K562 (cell line): ENCODE measurements at regions not wholly inside any gene's neighbourhood (a gene's known extent, or its start where the extent isn't known, plus 50 kb on each side); places are given as distances from the start of the nearest gene placed in this dataset.

Source experiments
- DEAF1 ChIP-seq: fragments of 450-650 bp; formaldehyde crosslinking; IDR thresholded peaks from 2 replicates; pipeline ENCODE4 v1.4.0; 2020; ENCODE audit warnings: mild to moderate bottlenecking, moderate library complexity
- NR2C2 ChIP-seq, 2 experiments: fragments of 200-800 bp in 1 of 2; sonication (Bioruptor generic) in 1 of 2; sonication (generic) in 1 of 2; formaldehyde crosslinking in 1 of 2; IDR thresholded peaks; 2 replicates each; pipeline versions ENCODE4 v1.6.1 to v1.8.0; 2016 to 2022; ENCODE audit warnings: mild to moderate bottlenecking in 1 of 2, missing compliant biosample characterization in 1 of 2, missing genetic modification characterization in 1 of 2, missing genetic modification reagents in 1 of 2
- NRF1 ChIP-seq, 2 experiments: fragments of 450-650 bp; IDR thresholded peaks in 1 of 2; conservative IDR thresholded peaks in 1 of 2; 2 replicates each; pipeline ENCODE4 v1.6.1; 2014; ENCODE audit warnings: mild to moderate bottlenecking in 2 of 2
- POLR2AphosphoS5 ChIP-seq: IDR thresholded peaks from 2 replicates; pipeline ENCODE4 v1.6.1; 2011; ENCODE audit warnings: mild to moderate bottlenecking, low read depth, low read length, moderate library complexity; ENCODE audit not compliant: control insufficient read depth, insufficient read depth
- POU5F1 ChIP-seq: fragments of 150-350 bp; IDR thresholded peaks from 2 replicates; pipeline ENCODE4 v1.6.1; 2014; ENCODE audit warnings: borderline replicate concordance, low read length, low read depth, mild to moderate bottlenecking; ENCODE audit not compliant: partially characterized antibody
- RCOR1 ChIP-seq, 2 experiments: IDR thresholded peaks; 2 replicates each; pipeline ENCODE4 v1.6.1; 2012; ENCODE audit warnings: low read depth in 2 of 2, low read length in 2 of 2, borderline replicate concordance in 1 of 2, improper control_type of control experiment in 1 of 2
- SAP30 ChIP-seq: fragments of 200-600 bp; sonication (generic); IDR thresholded peaks from 2 replicates; pipeline ENCODE4 v1.6.1; 2012; ENCODE audit warnings: borderline replicate concordance, low read depth, mild to moderate bottlenecking, moderate library complexity, low read length, control low read depth, inconsistent platforms; ENCODE audit not compliant: insufficient read depth, poor library complexity, severe bottlenecking
- TAF1 ChIP-seq: IDR thresholded peaks from 2 replicates; pipeline ENCODE4 v1.6.1; 2011; ENCODE audit warnings: mild to moderate bottlenecking, low read length, moderate library complexity; ENCODE audit not compliant: insufficient read depth, control insufficient read depth, severe bottlenecking; ENCODE audit errors: extremely low read depth
- ZNF212 ChIP-seq: fragments of 450-650 bp; formaldehyde crosslinking; IDR thresholded peaks from 2 replicates; pipeline ENCODE4 v1.4.0; 2020; ENCODE audit warnings: mild to moderate bottlenecking
- ZNF431 ChIP-seq: sonication (generic); formaldehyde crosslinking; IDR thresholded peaks from 2 replicates; pipeline ENCODE4 v1.8.0; 2022; ENCODE audit warnings: mild to moderate bottlenecking, missing genetic modification reagents
- TF ChIP-seq, protein P1 (sequence below): fragments of 250-450 bp; sonication (Bioruptor Pico); IDR thresholded peaks from 2 replicates; pipeline ENCODE4 v1.5.0; 2021; ENCODE audit warnings: mild to moderate bottlenecking, borderline replicate concordance
- TF ChIP-seq, protein P2 (sequence below): sonication (generic); formaldehyde crosslinking; IDR thresholded peaks from 2 replicates; pipeline ENCODE4 v1.8.1; 2023; ENCODE audit warnings: mild to moderate bottlenecking, missing genetic modification reagents
- TF ChIP-seq, protein P3 (sequence below), 3 experiments: IDR thresholded peaks in 2 of 3; conservative IDR thresholded peaks in 1 of 3; 2 replicates each; pipeline ENCODE4 v1.5.1; 2011 to 2012; ENCODE audit warnings: low read length in 3 of 3, mild to moderate bottlenecking in 3 of 3, control low read depth in 2 of 3, improper control_type of control experiment in 1 of 3, inconsistent platforms in 1 of 3, low read depth in 1 of 3, mixed read lengths in 1 of 3, moderate library complexity in 1 of 3; ENCODE audit not compliant: insufficient read depth in 2 of 3

DNA sequence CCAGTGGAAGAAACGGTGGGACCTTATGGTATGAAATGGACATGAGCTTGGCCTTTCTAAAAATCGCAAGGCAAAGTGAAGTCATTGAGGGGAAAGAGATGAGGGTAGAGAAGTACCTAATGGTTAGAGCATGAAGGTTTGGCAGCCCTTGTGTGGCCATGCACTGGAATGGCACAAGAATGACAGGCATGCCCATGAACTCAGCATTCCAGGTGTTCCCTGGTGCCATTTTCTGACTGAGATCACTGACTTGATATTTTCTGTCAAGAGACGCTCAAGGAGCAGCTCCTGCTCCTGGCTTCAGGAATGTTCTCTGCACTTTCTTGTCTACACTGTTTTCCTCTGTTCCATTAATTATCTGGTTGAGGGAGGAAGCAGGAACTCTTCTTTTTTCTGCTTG, 225.0 kb upstream of the SLC10A2 start:
- TF ChIP-seq TAF1 (no peak), ZNF212 (CRISPR knock-in tag) (no peak), RCOR1 (IDR thresholded peaks at IDR 0.05; ENCODE audit: borderline replicate concordance in 1 of 2, low read depth in 2 of 2, low read length in 2 of 2) (no peak), DEAF1 (no peak), POU5F1 (no peak), POLR2AphosphoS5 (no peak), NR2C2 (CRISPR knock-in tag; IDR thresholded peaks at IDR 0.05) (no peak), NR2C2 (tag; IDR thresholded peaks at IDR 0.05) (no peak), NRF1 (conservative IDR thresholded peaks at IDR 0.05 in 1 of 2, IDR thresholded peaks at IDR 0.05 in 1 of 2) (no peak), SAP30 (no peak), ZNF431 (CRISPR knock-in tag) (no peak)
- TF ChIP-seq, protein P1, sequence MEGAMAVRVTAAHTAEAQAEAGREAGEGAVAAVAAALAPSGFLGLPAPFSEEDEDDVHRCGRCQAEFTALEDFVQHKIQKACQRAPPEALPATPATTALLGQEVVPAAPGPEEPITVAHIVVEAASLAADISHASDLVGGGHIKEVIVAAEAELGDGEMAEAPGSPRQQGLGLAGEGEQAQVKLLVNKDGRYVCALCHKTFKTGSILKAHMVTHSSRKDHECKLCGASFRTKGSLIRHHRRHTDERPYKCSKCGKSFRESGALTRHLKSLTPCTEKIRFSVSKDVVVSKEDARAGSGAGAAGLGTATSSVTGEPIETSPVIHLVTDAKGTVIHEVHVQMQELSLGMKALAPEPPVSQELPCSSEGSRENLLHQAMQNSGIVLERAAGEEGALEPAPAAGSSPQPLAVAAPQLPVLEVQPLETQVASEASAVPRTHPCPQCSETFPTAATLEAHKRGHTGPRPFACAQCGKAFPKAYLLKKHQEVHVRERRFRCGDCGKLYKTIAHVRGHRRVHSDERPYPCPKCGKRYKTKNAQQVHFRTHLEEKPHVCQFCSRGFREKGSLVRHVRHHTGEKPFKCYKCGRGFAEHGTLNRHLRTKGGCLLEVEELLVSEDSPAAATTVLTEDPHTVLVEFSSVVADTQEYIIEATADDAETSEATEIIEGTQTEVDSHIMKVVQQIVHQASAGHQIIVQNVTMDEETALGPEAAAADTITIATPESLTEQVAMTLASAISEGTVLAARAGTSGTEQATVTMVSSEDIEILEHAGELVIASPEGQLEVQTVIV (CRISPR knock-in tag), result no peak
- TF ChIP-seq, protein P2, sequence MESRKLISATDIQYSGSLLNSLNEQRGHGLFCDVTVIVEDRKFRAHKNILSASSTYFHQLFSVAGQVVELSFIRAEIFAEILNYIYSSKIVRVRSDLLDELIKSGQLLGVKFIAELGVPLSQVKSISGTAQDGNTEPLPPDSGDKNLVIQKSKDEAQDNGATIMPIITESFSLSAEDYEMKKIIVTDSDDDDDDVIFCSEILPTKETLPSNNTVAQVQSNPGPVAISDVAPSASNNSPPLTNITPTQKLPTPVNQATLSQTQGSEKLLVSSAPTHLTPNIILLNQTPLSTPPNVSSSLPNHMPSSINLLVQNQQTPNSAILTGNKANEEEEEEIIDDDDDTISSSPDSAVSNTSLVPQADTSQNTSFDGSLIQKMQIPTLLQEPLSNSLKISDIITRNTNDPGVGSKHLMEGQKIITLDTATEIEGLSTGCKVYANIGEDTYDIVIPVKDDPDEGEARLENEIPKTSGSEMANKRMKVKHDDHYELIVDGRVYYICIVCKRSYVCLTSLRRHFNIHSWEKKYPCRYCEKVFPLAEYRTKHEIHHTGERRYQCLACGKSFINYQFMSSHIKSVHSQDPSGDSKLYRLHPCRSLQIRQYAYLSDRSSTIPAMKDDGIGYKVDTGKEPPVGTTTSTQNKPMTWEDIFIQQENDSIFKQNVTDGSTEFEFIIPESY, result no peak
- TF ChIP-seq, protein P3, sequence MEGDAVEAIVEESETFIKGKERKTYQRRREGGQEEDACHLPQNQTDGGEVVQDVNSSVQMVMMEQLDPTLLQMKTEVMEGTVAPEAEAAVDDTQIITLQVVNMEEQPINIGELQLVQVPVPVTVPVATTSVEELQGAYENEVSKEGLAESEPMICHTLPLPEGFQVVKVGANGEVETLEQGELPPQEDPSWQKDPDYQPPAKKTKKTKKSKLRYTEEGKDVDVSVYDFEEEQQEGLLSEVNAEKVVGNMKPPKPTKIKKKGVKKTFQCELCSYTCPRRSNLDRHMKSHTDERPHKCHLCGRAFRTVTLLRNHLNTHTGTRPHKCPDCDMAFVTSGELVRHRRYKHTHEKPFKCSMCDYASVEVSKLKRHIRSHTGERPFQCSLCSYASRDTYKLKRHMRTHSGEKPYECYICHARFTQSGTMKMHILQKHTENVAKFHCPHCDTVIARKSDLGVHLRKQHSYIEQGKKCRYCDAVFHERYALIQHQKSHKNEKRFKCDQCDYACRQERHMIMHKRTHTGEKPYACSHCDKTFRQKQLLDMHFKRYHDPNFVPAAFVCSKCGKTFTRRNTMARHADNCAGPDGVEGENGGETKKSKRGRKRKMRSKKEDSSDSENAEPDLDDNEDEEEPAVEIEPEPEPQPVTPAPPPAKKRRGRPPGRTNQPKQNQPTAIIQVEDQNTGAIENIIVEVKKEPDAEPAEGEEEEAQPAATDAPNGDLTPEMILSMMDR (IDR thresholded peaks at IDR 0.05 in 2 of 3, conservative IDR thresholded peaks at IDR 0.05 in 1 of 3; ENCODE audit: insufficient read depth in 2 of 3, low read depth in 1 of 3, low read length in 3 of 3), result no peak
